Endothelial cell of umbilical vein (primary cell): ENCODE measurements at regions not wholly inside any gene's neighbourhood (a gene's known extent, or its start where the extent isn't known, plus 50 kb on each side); places are given as distances from the start of the nearest gene placed in this dataset.

Experiments
- BruUV-seq: library from RNA; stranded (reverse); fragments of 400-500 nt; replicated peaks from 2 replicates; lab custom pipeline; 2021; lab: Mats Ljungman, UMichigan
- CTCF ChIA-PET: fragments of 300-600, 350-600 bp; sonication (Branson Sonifier 250); formaldehyde crosslinking; loops from one replicate; lab custom pipeline; 2021; ENCODE audit warnings: antibody characterized with exemption, inconsistent platforms; lab: Charles Lee
- POLR2A ChIA-PET: fragments of 300-600, 350-600 bp; sonication (Branson Sonifier 250); formaldehyde crosslinking; loops from one replicate; lab custom pipeline; 2021; ENCODE audit warnings: antibody characterized with exemption, inconsistent platforms; lab: Charles Lee
- DNase-seq: peaks from one replicate; pipeline ENCODE4 v3.0.0-alpha.2; 2011; ENCODE audit warnings: low read depth, low spot score
- FAIRE-seq: peaks from 2 replicates; lab custom pipeline; 2011; peaks lifted over from hg19 to GRCh38; lab: Jason Lieb, UNC
- H2AFZ ChIP-seq: 2 replicates; pipeline ENCODE4 v1.6.0; 2012; ENCODE audit warnings: low read depth, low read length, control low read depth, inconsistent platforms
- H3K27ac ChIP-seq: 2 replicates; pipeline ENCODE4 v1.5.1; 2011; ENCODE audit warnings: low read depth, mild to moderate bottlenecking, control low read depth, low read length, moderate library complexity; ENCODE audit not compliant: insufficient read depth
- H3K27me3 ChIP-seq, 2 experiments: 2 replicates each; pipeline versions ENCODE4 v1.6.0 to v1.6.1; 2011; ENCODE audit warnings: low read length in 2 of 2, mixed read lengths in 1 of 2; ENCODE audit not compliant: control insufficient read depth in 2 of 2, insufficient read depth in 2 of 2
- H3K36me3 ChIP-seq, 2 experiments: 2 replicates in 1 of 2; 3 replicates in 1 of 2; pipeline ENCODE4 v1.5.1; 2011; ENCODE audit warnings: low read length in 2 of 2, mild to moderate bottlenecking in 1 of 2, moderate library complexity in 1 of 2; ENCODE audit not compliant: control insufficient read depth in 2 of 2, insufficient read depth in 2 of 2; ENCODE audit errors: extremely low read depth in 1 of 2
- H3K4me1 ChIP-seq: 3 replicates; pipeline ENCODE4 v1.5.1; 2011; ENCODE audit warnings: mild to moderate bottlenecking, low read length; ENCODE audit not compliant: control insufficient read depth, insufficient read depth; ENCODE audit errors: extremely low read depth
- H3K4me2 ChIP-seq: 2 replicates; pipeline ENCODE4 v1.6.1; 2011; ENCODE audit warnings: low read length, control low read depth, mixed read lengths; ENCODE audit not compliant: insufficient read depth
- H3K4me3 ChIP-seq, 3 experiments: fragments of 200-600 bp in 1 of 3; sonication (generic), shearing (Covaris generic) in 1 of 3; replicated peaks in 1 of 3; 2 replicates each; pipeline ENCODE4 v1.5.1; 2011 to 2016; ENCODE audit warnings: control low read depth in 3 of 3, low read length in 3 of 3, mild to moderate bottlenecking in 2 of 3, inconsistent platforms in 1 of 3, low read depth in 1 of 3, moderate library complexity in 1 of 3; ENCODE audit not compliant: insufficient read depth in 1 of 3
- H3K79me2 ChIP-seq: 2 replicates; pipeline ENCODE4 v1.6.0; 2012; ENCODE audit warnings: low read length, inconsistent platforms; ENCODE audit not compliant: control insufficient read depth, insufficient read depth
- H3K9ac ChIP-seq: replicated peaks from 2 replicates; pipeline ENCODE3; 2011; ENCODE audit warnings: low read length, control low read depth; ENCODE audit not compliant: insufficient read depth; ENCODE audit errors: extremely low read depth
- H3K9me1 ChIP-seq: replicated peaks from 3 replicates; pipeline ENCODE4 v1.6.0; 2011; ENCODE audit warnings: mild to moderate bottlenecking, low read length; ENCODE audit not compliant: control insufficient read depth, insufficient read depth; ENCODE audit errors: extremely low read depth
- H3K9me3 ChIP-seq: replicated peaks from 2 replicates; pipeline ENCODE4 v1.5.1; 2012; ENCODE audit warnings: low read length, inconsistent platforms; ENCODE audit not compliant: control insufficient read depth, insufficient read depth
- H4K20me1 ChIP-seq: replicated peaks from 2 replicates; pipeline ENCODE3; 2011; ENCODE audit warnings: mild to moderate bottlenecking, low read length; ENCODE audit not compliant: control insufficient read depth, insufficient read depth; ENCODE audit errors: extremely low read depth
- CTCF ChIP-seq, 2 donors: IDR thresholded peaks; 1 replicate in 1 of 2; 2 replicates in 1 of 2; pipeline ENCODE4 v1.5.1; 2011; ENCODE audit warnings: low read length in 2 of 2, mild to moderate bottlenecking in 2 of 2, moderate library complexity in 2 of 2, control low read depth in 1 of 2, inconsistent platforms in 1 of 2, low read depth in 1 of 2; ENCODE audit not compliant: insufficient read depth in 1 of 2; ENCODE audit errors: extremely low read depth in 1 of 2
- EZH2 ChIP-seq: IDR thresholded peaks from 2 replicates; pipeline ENCODE4 v1.6.1; 2012; ENCODE audit warnings: borderline replicate concordance, low read depth, mild to moderate bottlenecking, moderate library complexity, low read length, inconsistent platforms; ENCODE audit not compliant: severe bottlenecking
- FOS ChIP-seq: IDR thresholded peaks from 2 replicates; pipeline ENCODE4 v1.6.1; 2011; ENCODE audit warnings: mild to moderate bottlenecking, low read length, moderate library complexity, borderline replicate concordance; ENCODE audit not compliant: insufficient read depth
- GATA2 ChIP-seq: IDR thresholded peaks from 2 replicates; pipeline ENCODE4 v1.7.0; 2011; ENCODE audit warnings: low read depth, mild to moderate bottlenecking, moderate library complexity, mixed read lengths, low read length; ENCODE audit not compliant: insufficient read length, insufficient read depth
- JUN ChIP-seq: IDR thresholded peaks from 2 replicates; pipeline ENCODE4 v1.6.1; 2011; ENCODE audit warnings: borderline replicate concordance, low read depth; ENCODE audit not compliant: insufficient read length, insufficient read depth
- MAX ChIP-seq: IDR thresholded peaks from 2 replicates; pipeline ENCODE4 v1.6.1; 2011; ENCODE audit not compliant: insufficient read depth, insufficient read length
- MYC ChIP-seq: IDR thresholded peaks from one replicate; pipeline ENCODE4 v1.6.1; 2011; ENCODE audit warnings: mild to moderate bottlenecking, low read depth, low read length
- POLR2A ChIP-seq: IDR thresholded peaks from 2 replicates; pipeline ENCODE4 v1.6.1; 2012; ENCODE audit warnings: low read depth, mild to moderate bottlenecking, control low read depth, low read length
- POLR2AphosphoS5 ChIP-seq: IDR thresholded peaks from 2 replicates; pipeline ENCODE4 v1.6.1; 2012; ENCODE audit warnings: low read depth, mild to moderate bottlenecking, control low read depth, low read length, moderate library complexity; ENCODE audit not compliant: insufficient read depth
- dilution Hi-C: fragments of 300-500 bp; cut with MboI; formaldehyde crosslinking; loops from one replicate; pipeline ENCODE4 v1.15.0; 2019; ENCODE audit warnings: low sequenced_read_pairs; ENCODE audit not compliant: extremely low pct_ligation_motif_present
- intact Hi-C: fragments of 100-400 bp; cut with micrococcal nuclease; formaldehyde crosslinking; loops from one replicate; pipeline ENCODE4 v1.10.0; 2022

DNA sequence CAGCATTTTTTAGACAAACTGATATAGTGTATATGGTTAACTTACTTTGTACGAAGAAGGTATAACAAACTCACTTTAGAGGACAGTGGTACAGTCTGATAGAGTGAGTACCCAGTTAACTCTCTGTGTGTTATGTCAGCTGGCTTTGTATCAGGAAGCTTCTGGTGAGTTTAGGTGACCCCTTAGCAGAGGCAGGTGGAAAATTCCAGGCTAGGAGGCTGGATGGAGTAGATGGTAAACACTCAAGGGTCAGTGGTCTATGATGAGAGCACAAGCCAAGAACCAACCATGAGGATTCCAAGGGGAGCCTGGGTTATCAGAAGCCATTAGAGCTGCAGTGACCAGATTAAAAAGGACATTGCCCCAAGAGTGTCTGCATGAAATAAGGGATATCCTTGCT, 227.3 kb upstream of the CENPE start:
- BruUV-seq = no TSS peak
- Histone ChIP-seq H2AFZ (no peak overlapping the region), H3K4me1 (no peaks in the 10 kb centered on the region), H3K36me3 (no peaks in the 10 kb centered on the region), H3K9me1 (no peaks in the 10 kb centered on the region), H3K4me3 (no peak overlapping the region), H3K27ac (no peak overlapping the region), H3K79me2 (no peaks in the 10 kb centered on the region), H3K9me3 (no peaks in the 10 kb centered on the region), H3K4me2 (no peak overlapping the region), H3K9ac (no peak overlapping the region), H3K27me3 (no peaks in the 10 kb centered on the region), H4K20me1 (no peaks in the 10 kb centered on the region)
- TF ChIP-seq EZH2 (no peak), POLR2AphosphoS5 (no peak), CTCF (IDR thresholded peaks at IDR 0.05; ENCODE audit: extremely low read depth in 1 of 2, insufficient read depth in 1 of 2, low read depth in 1 of 2, low read length in 2 of 2) (no peak), MAX (no peak), FOS (no peak), POLR2A (no peak), MYC (no peak), JUN (no peak), GATA2 (no peak)
- dilution Hi-C loops (no loop called here), intact Hi-C loops (no loop called here)
- FAIRE-seq (no peak), DNase-seq (no peak)
- POLR2A ChIA-PET = no interaction called here
- CTCF ChIA-PET = no interaction called here
